Embryonic facial prominence (tissue), 1 donor: ENCODE measurements at regions not wholly inside any gene's neighbourhood (a gene's known extent, or its start where the extent isn't known, plus 50 kb on each side); places are given as distances from the start of the nearest gene placed in this dataset.

ENCODE experiments used
- DNase-seq: peaks from one replicate; pipeline ENCODE4 v3.0.0-alpha.2; 2016; ENCODE audit errors: extremely low spot score

GRCh38 chr1:88060112-88060673 lies 623.9 kb upstream of the PKN2 start:
- DNase-seq = no peak

DNA sequence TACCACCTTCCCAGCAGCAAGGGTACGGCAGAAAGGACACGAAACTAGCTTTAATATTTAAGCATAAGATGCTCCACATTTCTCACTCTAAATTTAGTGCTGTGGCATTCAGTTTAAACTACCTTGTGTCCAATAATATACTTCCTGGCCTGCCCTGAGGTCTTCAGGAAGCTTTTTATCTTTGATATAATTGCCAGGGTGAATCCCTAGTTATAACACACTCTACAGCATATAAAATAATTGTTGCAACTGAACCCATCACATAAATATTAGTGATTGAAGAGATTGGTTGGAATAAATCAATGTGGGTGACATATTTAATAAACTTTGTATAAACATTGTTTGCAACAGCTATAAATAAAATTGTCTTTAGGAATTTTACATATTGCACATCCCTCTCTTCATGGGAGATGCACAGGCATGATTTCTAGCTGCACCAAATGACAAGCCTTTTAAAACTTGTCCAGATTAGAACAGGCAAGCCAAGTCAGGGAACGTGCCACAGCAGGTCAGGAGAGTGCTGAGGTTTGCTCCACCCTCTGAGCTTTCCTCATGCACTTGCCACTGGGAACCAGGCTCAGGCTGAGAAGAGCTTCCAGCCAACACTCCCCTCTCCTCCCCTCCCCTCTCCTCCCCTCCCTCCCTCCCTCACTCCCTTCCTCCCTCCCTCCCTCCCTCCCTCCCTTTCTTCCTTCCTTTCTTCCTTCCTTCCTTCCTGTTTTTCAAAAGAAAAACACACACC lies 623.2 kb upstream of the PKN2 start:
- no peak for DNase-seq

- DNase-seq = peak; percentile 11
Observed at GRCh38 chr1:88061492-88062177, 622.4 kb upstream of the PKN2 start.

GRCh38 chr1:88062650-88063153 lies 621.4 kb upstream of the PKN2 start:
- no peak for DNase-seq

GRCh38 chr1:88063605-88064004 lies 620.5 kb upstream of the PKN2 start:
- no peak for DNase-seq

DNA sequence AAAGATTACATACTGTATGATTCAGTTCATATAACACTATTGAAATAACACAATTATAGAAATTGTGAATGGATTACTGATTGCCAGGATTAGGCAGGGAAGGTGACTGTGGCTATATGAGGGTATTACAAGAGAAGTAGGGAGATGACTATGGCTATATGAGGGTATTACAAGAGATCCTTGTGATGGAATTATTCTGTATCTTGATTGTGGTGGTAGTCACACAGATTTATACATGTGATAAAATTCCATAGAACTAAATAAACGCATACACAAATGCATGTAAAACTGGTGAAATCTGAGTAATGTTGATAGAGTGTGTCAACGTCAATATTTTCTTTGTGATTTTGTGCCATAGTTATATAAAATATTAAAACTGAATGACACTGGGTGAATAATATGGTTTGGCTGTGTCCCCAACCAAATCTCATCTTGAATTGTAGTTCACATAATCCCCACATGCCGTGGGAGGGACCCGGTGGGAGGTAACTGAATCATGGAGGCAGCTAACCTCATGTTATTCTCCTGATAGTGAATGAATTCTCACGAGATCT lies 615.6 kb upstream of the PKN2 start:
- no peak for DNase-seq

GRCh38 chr1:88070956-88071355 lies 613.1 kb upstream of the PKN2 start:
- DNase-seq = no peak

DNA sequence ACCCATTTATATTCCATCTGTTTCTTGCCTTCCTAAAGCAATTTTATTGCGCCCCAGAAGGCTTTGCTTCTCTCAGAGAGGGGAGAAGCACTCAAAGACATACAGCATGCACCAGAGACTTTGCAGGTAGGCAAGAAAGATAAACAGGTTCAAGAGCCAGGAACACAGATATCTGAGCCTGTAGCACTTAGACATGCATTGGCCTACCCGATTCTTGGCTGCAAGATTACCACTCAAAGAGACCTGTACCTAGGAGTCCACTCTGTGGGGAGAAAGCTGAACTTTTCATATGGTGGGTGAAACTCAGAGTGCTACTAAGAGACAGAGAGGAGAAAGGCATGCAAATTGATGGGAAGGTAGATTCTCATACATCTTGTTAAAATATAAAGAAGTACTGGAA lies 609.4 kb upstream of the PKN2 start:
- DNase-seq = no peak

- no peak for DNase-seq
Observed at GRCh38 chr1:88075813-88076212, 608.3 kb upstream of the PKN2 start.

- DNase-seq = no peak
Observed at GRCh38 chr1:88079036-88079435, 605.0 kb upstream of the PKN2 start.

GRCh38 chr1:88080875-88081274 lies 603.2 kb upstream of the PKN2 start:
- DNase-seq = no peak

DNA sequence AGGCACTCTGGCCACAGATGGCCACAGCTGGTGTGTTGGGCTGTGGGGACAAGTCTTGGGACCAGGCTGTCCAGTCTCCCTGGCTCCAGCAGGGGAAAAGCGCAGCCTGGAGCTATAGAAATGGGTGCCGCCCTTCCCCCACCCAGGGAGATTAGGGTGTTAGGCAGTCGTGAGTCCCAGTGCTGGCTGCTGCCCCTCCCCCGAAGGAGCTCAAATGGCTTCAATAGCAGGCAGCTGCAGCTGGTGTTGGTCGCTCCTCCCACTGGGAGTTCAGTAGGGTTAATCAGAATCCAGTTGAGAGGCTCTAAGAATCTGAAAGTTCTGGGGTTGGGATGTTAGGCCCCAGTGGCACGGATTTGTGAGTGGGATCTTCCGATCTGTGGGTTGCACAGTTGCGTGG lies 595.6 kb upstream of the PKN2 start:
- no peak for DNase-seq

DNA sequence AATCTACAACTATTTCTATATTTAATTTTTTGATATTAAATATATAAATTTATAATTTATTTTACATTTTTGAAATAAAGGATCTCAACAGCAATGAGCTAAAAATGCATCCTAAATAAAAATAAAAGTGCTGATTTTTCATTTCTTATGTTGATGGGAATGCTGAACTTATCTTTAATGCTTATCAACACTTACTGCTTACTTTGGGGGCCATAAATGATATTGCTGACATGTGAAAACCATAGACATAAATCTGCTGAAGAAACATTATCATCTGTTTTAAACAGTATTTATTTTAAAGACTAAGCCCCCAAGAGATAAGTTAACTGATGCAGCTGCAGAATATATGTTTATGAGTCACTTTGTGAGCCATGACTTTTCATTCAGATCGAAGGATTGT lies 594.1 kb upstream of the PKN2 start:
- no peak for DNase-seq

DNA sequence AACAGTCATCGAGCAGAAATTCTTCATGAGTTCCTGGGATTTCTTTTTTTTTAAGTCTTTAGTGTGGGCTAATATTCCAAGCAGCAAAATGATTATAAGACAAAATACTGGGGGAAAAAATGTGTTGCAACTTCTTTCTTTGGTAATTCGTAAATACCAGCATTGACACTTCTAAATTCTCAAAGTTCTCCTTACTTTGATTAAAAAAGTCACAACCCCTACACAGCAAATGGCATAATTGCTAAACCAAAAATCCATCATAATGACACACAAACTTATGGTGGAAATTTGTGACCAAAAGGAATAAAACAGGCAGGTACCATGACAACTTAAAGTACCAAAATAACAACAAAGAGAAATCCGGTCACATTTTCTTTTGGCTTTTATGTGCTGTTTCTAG lies 585.2 kb upstream of the PKN2 start:
- DNase-seq = no peak

DNA sequence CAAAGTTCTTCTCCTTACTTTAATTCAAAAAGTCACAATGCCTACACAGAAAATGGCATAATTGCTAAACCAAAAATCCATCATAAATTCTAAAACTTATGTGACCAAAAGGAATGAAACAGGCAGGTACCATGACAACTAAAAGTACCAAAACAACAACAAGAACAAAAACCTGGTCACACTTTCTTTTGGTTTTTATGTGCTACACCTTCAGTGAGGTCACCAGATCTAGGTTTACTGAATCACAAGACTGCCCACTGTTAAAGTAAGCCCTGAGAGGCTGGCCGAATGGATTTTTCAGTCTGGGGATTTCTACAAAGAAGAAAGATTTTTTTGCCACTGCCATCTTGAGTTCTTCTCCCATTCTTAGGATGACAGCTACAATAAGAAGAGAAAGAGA lies 583.0 kb upstream of the PKN2 start:
- DNase-seq = no peak

DNA sequence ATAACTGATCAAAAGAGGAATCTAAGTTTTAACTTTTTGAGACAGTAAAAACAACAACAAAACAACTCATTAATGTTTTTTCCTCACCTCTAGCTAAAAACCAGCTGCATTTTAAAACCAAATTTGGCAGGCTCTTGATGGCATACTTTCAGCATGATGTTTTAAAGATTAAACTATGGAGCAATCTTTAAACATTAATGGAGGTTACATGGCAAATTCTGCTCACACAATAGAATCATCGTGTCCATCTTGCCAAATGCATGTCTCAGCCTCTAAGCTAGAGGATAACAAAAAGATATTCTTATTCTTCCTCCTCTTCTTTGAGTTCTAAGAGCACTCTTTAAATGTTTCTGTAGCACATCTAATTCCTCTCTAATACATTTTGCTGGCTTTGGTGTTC lies 579.8 kb upstream of the PKN2 start:
- DNase-seq = no peak

GRCh38 chr1:88104886-88105285 lies 579.2 kb upstream of the PKN2 start:
- DNase-seq = no peak

- no peak for DNase-seq
Observed at GRCh38 chr1:88111816-88112215, 572.3 kb upstream of the PKN2 start.

GRCh38 chr1:88117597-88117996 lies 566.5 kb upstream of the PKN2 start:
- DNase-seq = no peak

GRCh38 chr1:88118176-88118845 lies 565.8 kb upstream of the PKN2 start:
- no peak for DNase-seq

GRCh38 chr1:88124614-88125013 lies 559.5 kb upstream of the PKN2 start:
- DNase-seq = no peak

GRCh38 chr1:88126467-88126866 lies 557.6 kb upstream of the PKN2 start:
- no peak for DNase-seq
